ENCODE measurements at regions not wholly inside any gene's neighbourhood (a gene's known extent, or its start where the extent isn't known, plus 50 kb on each side); places are given as distances from the start of the nearest gene placed in this dataset.

GRCh38 chr5:126265917-126266316 lies 157.3 kb upstream of the GRAMD2B start:
- no peak for DNase-seq (ENCODE audit: low spot score in 2 of 2)
- TF ChIP-seq, protein P1, sequence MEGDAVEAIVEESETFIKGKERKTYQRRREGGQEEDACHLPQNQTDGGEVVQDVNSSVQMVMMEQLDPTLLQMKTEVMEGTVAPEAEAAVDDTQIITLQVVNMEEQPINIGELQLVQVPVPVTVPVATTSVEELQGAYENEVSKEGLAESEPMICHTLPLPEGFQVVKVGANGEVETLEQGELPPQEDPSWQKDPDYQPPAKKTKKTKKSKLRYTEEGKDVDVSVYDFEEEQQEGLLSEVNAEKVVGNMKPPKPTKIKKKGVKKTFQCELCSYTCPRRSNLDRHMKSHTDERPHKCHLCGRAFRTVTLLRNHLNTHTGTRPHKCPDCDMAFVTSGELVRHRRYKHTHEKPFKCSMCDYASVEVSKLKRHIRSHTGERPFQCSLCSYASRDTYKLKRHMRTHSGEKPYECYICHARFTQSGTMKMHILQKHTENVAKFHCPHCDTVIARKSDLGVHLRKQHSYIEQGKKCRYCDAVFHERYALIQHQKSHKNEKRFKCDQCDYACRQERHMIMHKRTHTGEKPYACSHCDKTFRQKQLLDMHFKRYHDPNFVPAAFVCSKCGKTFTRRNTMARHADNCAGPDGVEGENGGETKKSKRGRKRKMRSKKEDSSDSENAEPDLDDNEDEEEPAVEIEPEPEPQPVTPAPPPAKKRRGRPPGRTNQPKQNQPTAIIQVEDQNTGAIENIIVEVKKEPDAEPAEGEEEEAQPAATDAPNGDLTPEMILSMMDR (IDR thresholded peaks at IDR 0.05) = no peak
- no peak for TF ChIP-seq POLR2A (IDR thresholded peaks at IDR 0.05)
- WGBS, 2 donors = 34 to 50% methylated on average over 3 to 4 of the region's 4 CpGs
- intact Hi-C loops (cut with DNase I; ENCODE audit: low total_unique reads) = no loop called here
- H3K4me3 ChIP-seq (ENCODE audit: low read depth, poor library complexity, severe bottlenecking) = no peak overlapping the region

DNA sequence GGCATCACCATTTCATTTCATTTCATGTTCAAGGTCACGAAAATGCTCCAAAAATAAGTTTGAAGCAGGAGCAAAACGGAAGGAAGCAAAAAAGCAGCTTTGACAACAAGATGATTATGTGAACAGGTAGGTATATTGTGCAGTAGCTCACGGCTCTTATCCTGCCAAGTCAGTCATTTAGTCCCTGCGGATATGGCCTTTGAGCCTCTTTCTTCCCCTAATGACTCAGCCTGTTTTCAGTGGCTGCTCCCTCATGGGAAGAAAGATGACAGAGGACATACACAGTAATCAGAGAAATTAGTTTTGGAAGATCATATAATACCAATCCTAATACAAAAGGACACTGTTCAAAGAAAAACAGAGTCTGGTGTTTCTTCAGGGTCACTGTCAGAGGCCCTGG lies 155.8 kb upstream of the GRAMD2B start:
- H3K4me3 ChIP-seq (ENCODE audit: low read depth, poor library complexity, severe bottlenecking) = no peak overlapping the region
- TF ChIP-seq, protein P1 (IDR thresholded peaks at IDR 0.05) = no peak
- no peak for TF ChIP-seq POLR2A (IDR thresholded peaks at IDR 0.05)
- intact Hi-C loops (cut with DNase I; ENCODE audit: low total_unique reads) = no loop called here
- DNase-seq (ENCODE audit: low spot score in 2 of 2) = no peak
- 65 to 67% methylated on average over 4 of the region's 4 CpGs for WGBS, 2 donors

GRCh38 chr5:126268697-126269315 lies 154.4 kb upstream of the GRAMD2B start:
- no peak for DNase-seq (ENCODE audit: low spot score in 2 of 2)
- 69 to 77% methylated on average over 3 of the region's 3 CpGs for WGBS, 2 donors
- no peak for TF ChIP-seq POLR2A (IDR thresholded peaks at IDR 0.05)
- TF ChIP-seq, protein P1 (IDR thresholded peaks at IDR 0.05) = no peak
- intact Hi-C loops (cut with DNase I; ENCODE audit: low total_unique reads) = no loop called here
- H3K4me3 ChIP-seq (ENCODE audit: low read depth, poor library complexity, severe bottlenecking) = no peak overlapping the region

- TF ChIP-seq, protein P1 (IDR thresholded peaks at IDR 0.05) = no peak
- TF ChIP-seq POLR2A (IDR thresholded peaks at IDR 0.05) = no peak
- no peak for DNase-seq (ENCODE audit: low spot score in 2 of 2)
- no peak overlapping the region for H3K4me3 ChIP-seq (ENCODE audit: low read depth, poor library complexity, severe bottlenecking)
- intact Hi-C loops (cut with DNase I; ENCODE audit: low total_unique reads) = no loop called here
- 96 to 97% methylated on average over 1 of the region's 1 CpG for WGBS, 2 donors
Observed at GRCh38 chr5:126269511-126269910, 153.7 kb upstream of the GRAMD2B start.

DNA sequence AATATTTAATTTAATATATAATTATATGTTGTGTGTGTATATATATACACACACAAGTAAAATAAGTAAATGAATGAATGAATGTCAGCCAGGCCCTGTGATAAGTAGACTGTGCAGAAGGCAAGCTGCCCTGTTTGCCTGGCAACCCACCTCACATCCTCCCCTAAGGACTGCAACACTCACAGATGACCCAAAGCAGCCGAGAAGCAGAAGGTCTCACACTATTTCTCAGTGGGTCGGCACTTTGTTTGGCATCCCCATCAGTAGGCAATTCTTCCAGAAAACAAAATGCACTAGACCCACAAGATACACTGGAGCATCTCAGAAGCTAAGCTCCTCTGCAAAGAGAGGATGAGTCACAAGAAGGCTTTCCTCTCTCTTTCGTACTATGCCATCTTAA lies 152.1 kb upstream of the GRAMD2B start:
- no peak overlapping the region for H3K4me3 ChIP-seq (ENCODE audit: low read depth, poor library complexity, severe bottlenecking)
- intact Hi-C loops (cut with DNase I; ENCODE audit: low total_unique reads) = no loop called here
- DNase-seq (ENCODE audit: low spot score in 2 of 2) = no peak
- TF ChIP-seq, protein P1 (IDR thresholded peaks at IDR 0.05) = no peak
- TF ChIP-seq POLR2A (IDR thresholded peaks at IDR 0.05) = no peak
- 87 to 96% methylated on average over 3 of the region's 3 CpGs for WGBS, 2 donors

Data from lower leg skin (tissue), 4 donors.